HAP-1 (cell line): ENCODE measurements at regions not wholly inside any gene's neighbourhood (a gene's known extent, or its start where the extent isn't known, plus 50 kb on each side); places are given as distances from the start of the nearest gene placed in this dataset.

Experiments
- DNase-seq, 2 experiments: peaks; one replicate each; pipeline ENCODE4 v3.0.0-alpha.2; 2016 to 2020; ENCODE audit warnings: low spot score in 2 of 2
- H3K27me3 ChIP-seq: fragments of 250-450 bp; sonication (Bioruptor Pico); 2 replicates; pipeline ENCODE4 v1.5.1; 2020; ENCODE audit warnings: low read depth, mild to moderate bottlenecking, moderate library complexity
- H3K36me3 ChIP-seq: fragments of 250-450 bp; sonication (Bioruptor Pico); replicated peaks from 2 replicates; pipeline ENCODE4 v1.5.1; 2020; ENCODE audit warnings: mild to moderate bottlenecking
- H3K4me1 ChIP-seq: fragments of 250-450 bp; sonication (Bioruptor Pico); 2 replicates; pipeline ENCODE4 v1.5.1; 2020; ENCODE audit warnings: mild to moderate bottlenecking
- H3K4me3 ChIP-seq: fragments of 250-450 bp; sonication (Bioruptor Pico); 2 replicates; pipeline ENCODE4 v1.5.1; 2020; ENCODE audit warnings: mild to moderate bottlenecking, moderate library complexity
- H3K9me3 ChIP-seq: fragments of 250-450 bp; sonication (Bioruptor Pico); 2 replicates; pipeline ENCODE4 v1.5.1; 2020; ENCODE audit warnings: mild to moderate bottlenecking, moderate library complexity
- in situ Hi-C: fragments of 300-500 bp; cut with MboI; formaldehyde crosslinking; loops from 3 replicates; pipeline ENCODE4 v1.14.3; 2020; ENCODE audit warnings: low sequenced_read_pairs, inconsistent platforms, mixed read lengths

DNA sequence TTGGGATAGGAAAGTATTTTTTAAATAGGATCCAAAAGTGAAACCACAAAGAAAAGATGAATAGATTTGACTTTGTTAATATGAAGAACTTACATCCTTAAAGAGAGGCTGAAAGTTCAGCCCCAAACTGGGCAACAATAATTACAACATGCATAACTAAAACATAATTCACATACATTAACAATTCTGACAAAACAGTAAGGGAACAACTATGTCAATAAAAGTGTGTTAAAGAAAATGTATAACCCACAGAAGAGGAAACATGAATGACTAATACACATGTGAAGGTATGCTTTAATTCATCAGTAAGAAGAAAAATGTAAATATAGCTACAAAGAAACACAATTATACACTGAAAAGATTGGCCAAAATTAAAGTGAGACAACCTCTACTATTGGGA lies 1597.6 kb upstream of the MIR17HG start:
- H3K4me1 ChIP-seq: no peaks in the 10 kb centered on the region
- in situ Hi-C loops: no loop called here
- H3K27me3 ChIP-seq: no peaks in the 10 kb centered on the region
- H3K36me3 ChIP-seq: no peaks in the 10 kb centered on the region
- no peak for DNase-seq
- H3K4me3 ChIP-seq: no peak overlapping the region
- no peaks in the 10 kb centered on the region; the same call in 1 of the 2 replicates for H3K9me3 ChIP-seq

DNA sequence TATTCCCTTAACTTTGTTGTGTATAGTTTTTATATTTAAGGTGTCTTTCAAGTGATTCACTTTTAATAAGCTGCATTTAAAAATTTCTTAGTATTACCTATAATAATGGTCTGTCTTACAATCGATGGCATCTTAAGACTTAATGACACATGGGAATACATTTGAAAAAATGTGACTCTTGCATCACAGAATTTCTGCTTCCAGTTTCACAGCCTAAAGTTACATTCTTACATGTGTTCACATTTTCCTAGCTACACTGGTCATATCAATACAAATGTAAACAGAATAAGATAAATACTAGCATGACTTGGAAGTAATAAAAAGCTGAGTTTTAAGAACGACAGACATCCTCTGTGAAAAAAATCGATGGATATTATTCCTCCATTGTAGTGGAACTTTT lies 1597.1 kb upstream of the MIR17HG start:
- no peaks in the 10 kb centered on the region for H3K27me3 ChIP-seq
- H3K4me1 ChIP-seq: no peaks in the 10 kb centered on the region
- DNase-seq: no peak
- no peaks in the 10 kb centered on the region for H3K36me3 ChIP-seq
- H3K4me3 ChIP-seq: no peak overlapping the region
- no peaks in the 10 kb centered on the region; the same call in 1 of the 2 replicates for H3K9me3 ChIP-seq
- in situ Hi-C loops: no loop called here

DNA sequence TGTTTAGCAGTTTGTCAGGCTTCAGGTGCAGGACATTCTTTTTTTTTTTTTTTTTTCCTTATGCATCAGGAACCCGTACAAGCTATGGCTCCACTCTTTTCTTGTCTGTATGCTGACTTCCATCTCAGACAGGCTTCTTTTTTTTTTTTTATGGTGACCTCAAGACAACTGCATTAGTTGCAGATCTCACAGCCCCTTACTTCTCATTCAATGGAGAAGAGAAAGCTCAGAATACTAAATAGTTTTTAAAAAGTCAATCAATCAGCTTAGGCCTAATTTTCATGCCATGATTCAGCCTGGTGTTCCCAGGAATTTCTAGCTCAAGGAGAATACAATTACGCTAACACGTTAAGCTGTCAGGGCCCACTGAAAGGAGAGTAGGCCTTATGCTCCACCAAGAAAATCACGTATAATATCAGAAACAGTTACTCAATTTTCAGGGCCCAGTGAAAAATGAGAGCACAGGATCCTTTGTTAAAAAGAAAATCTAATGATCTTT lies 1596.0 kb upstream of the MIR17HG start:
- Histone ChIP-seq H3K36me3 (no peaks in the 10 kb centered on the region), H3K9me3 (no peaks in the 10 kb centered on the region; the same call in 1 of the 2 replicates), H3K27me3 (no peaks in the 10 kb centered on the region), H3K4me3 (no peak overlapping the region), H3K4me1 (no peaks in the 10 kb centered on the region)
- in situ Hi-C loops: no loop called here
- DNase-seq: no peak

DNA sequence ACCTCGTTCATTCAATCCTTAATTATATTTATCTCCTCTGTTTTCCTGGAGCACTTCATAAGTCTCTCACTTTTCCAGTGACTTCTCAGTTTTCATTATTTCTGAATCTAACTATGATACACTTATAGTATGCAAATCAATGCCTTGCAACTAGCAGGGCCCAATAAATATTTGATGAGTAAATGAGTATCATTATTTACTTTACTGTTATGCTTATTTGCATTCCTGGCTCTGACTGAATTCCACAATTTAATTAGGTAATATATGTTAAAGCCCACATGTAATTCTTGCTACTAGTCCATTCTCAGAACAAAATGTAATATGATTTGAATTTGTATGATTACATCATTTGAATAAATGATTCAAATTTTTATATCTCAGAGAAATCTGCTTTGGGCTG lies 1595.1 kb upstream of the MIR17HG start:
- Histone ChIP-seq H3K4me3 (no peak overlapping the region), H3K27me3 (no peaks in the 10 kb centered on the region), H3K36me3 (no peaks in the 10 kb centered on the region), H3K4me1 (no peaks in the 10 kb centered on the region), H3K9me3 (no peaks in the 10 kb centered on the region; the same call in 1 of the 2 replicates)
- in situ Hi-C loops: no loop called here
- no peak for DNase-seq

DNA sequence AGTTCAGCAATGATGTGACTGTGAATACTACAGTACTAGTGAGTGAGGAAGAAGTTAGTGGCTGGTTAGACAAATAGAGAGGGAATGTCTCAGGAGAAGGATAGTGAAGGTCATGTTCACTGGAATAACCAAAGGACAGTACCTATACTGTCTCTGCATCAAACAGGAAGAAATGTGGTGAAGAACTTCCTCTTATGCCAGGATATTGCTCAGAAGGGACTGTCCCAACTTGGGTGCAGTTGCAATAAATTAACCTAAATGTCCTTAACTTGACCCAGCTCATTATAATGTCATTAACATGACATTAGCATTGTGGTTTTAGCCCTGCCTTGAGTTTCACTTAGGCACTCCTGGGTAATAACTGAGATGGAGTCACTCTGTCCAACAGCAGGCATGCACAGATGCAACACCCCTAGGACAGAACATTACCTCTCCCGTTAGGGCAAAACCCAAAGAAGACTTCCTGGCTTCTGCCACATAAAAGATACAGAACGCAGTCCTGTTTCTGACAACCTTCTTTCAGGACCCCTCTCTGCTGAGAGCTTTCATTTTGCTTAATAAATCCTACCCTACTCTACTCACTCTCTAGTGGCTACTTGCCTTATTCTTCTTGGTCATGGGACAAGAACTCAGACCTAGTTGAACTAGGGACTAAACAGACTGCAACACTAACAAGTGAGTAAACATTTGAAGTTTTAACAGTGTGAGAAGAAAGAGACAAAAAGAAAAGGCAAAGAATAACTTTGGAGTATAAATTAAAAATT lies 1591.6 kb upstream of the MIR17HG start:
- H3K36me3 ChIP-seq: no peaks in the 10 kb centered on the region
- H3K4me1 ChIP-seq: no peaks in the 10 kb centered on the region
- H3K27me3 ChIP-seq: no peaks in the 10 kb centered on the region
- no peak for DNase-seq
- no peak overlapping the region for H3K4me3 ChIP-seq
- H3K9me3 ChIP-seq: no peaks in the 10 kb centered on the region
- in situ Hi-C loops: no loop called here

DNA sequence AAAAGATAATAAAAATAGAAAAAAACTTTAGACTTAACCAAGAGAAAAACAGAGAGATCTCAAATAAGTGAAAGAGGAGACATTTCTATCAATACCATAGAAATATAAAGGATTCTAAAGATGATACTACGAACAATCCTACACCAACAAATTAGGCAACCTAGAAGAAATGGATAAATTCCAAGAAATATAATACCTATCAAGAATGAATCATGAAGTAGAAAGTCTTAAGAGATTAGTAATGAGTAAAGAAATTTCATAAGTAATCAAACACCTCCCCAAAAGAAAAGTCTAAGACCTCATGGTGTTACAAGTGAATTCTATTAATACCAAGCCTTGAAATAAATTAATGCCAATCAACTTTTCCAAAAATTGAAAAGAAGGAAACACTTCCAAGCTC lies 1584.5 kb upstream of the MIR17HG start:
- Histone ChIP-seq H3K36me3 (no peaks in the 10 kb centered on the region), H3K4me1 (no peaks in the 10 kb centered on the region), H3K27me3 (no peaks in the 10 kb centered on the region), H3K4me3 (no peak overlapping the region), H3K9me3 (no peaks in the 10 kb centered on the region)
- in situ Hi-C loops: no loop called here
- no peak for DNase-seq

DNA sequence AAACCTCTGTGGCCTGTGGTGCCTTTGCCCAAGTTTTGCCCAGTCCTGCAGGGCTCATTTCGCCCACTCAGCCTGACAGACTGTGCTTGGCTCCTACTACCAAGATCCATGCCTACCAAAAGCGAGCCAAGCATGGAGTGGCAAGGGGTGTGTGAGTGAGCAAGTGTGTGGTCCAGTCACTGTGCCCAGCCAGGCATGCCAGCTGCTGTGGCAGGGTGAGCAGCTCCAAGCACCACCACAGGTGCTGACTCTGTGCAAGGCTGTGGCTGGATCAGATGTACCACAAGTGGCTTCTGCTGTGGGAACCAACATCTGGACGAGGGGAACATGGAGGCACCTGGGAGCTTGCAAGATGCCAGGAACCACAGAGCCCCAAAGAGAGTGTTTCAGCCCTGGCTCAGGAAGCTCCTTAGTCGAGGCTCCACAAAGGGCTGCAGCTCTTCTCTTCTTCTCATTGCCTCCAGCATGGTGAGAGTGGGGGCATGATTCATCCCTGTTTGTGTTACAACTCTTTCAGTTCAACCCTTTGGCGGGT lies 1564.2 kb upstream of the MIR17HG start:
- no peak for DNase-seq
- H3K9me3 ChIP-seq: no peaks in the 10 kb centered on the region
- no peak overlapping the region for H3K4me3 ChIP-seq
- no peaks in the 10 kb centered on the region for H3K4me1 ChIP-seq
- no peaks in the 10 kb centered on the region for H3K27me3 ChIP-seq
- in situ Hi-C loops: no loop called here
- no peaks in the 10 kb centered on the region for H3K36me3 ChIP-seq

DNA sequence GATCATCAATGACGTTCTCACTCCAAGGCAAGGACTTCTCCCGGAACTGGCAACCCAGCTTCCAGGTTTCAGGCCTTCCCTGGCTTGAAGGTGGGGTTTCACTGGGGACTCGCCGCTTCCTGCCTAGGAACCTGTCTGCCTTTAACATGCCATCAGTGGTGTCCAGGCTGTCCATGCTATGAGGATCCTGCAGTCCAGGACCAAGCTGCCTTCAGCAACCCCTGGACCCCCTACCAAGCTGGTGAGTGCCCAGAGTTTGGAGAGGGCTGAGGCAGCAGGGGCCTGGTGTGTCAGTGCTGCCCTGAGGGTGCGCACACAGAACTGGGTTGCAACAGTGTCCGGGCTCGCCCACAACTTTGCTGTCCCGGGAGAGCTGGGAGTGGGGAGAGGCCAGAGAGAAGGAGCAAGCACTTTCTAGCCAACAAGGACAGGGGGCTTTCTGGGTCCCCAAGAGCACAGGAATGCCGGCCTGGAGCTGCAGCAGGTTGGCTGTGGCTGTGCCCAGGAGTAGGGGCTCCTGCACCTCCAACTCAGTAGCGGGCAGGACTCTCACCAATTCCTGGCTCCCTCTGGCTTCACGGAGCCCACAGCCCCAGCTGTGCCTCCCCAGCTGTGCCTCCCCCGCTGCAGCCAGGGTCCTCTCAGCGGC lies 1563.2 kb upstream of the MIR17HG start:
- in situ Hi-C loops: no loop called here
- no peak overlapping the region for H3K4me3 ChIP-seq

DNA sequence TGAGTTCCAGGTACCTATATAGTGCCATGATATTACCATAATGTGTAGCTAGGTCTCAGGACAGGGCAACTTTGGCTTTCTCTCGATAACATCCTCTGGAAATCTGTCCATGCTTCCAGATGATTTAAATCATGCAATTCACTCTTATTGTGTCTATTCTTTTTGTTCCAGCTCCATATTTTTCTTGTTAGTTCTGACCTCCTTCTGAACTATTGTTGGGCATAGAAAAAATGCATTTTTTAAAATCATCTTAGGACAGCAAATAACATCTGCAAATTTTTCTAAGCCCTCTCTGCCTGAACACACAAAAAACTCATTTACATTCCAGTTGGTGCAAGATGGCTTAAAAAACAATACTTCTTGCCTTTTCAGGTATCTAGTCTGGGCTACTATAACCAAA lies 1561.0 kb upstream of the MIR17HG start:
- no peak for DNase-seq
- Histone ChIP-seq H3K36me3 (no peaks in the 10 kb centered on the region), H3K9me3 (no peaks in the 10 kb centered on the region), H3K27me3 (no peaks in the 10 kb centered on the region), H3K4me1 (no peaks in the 10 kb centered on the region), H3K4me3 (no peak overlapping the region)
- in situ Hi-C loops: no loop called here

More for the DNA sequence above, 1563.2 kb upstream of the MIR17HG start:
- no peaks in the 10 kb centered on the region for H3K4me1 ChIP-seq
- no peak for DNase-seq
- H3K36me3 ChIP-seq: no peaks in the 10 kb centered on the region
- H3K9me3 ChIP-seq: no peaks in the 10 kb centered on the region
- H3K27me3 ChIP-seq: no peaks in the 10 kb centered on the region

DNA sequence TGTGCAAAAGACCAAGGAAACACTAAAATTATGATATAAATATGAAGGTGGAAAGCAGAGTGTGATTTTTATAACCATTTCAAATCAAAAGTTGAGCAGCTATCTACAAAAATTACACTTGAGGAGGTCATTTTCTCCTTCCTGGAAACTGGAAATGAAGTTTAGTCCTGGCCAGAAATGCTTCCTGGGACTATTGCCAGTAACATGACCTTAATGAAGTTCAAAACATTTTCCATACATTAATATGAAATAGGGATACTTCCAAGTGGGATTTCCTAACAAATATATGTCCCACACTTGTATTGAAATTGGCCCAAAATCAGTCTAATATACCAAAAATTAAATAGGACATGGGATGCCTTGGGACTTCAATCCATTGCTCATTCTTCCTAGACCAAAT lies 1556.8 kb upstream of the MIR17HG start:
- H3K36me3 ChIP-seq: no peaks in the 10 kb centered on the region
- in situ Hi-C loops: no loop called here
- no peak overlapping the region for H3K4me3 ChIP-seq
- H3K4me1 ChIP-seq: no peaks in the 10 kb centered on the region
- no peaks in the 10 kb centered on the region for H3K9me3 ChIP-seq
- no peaks in the 10 kb centered on the region for H3K27me3 ChIP-seq
- DNase-seq: no peak

DNA sequence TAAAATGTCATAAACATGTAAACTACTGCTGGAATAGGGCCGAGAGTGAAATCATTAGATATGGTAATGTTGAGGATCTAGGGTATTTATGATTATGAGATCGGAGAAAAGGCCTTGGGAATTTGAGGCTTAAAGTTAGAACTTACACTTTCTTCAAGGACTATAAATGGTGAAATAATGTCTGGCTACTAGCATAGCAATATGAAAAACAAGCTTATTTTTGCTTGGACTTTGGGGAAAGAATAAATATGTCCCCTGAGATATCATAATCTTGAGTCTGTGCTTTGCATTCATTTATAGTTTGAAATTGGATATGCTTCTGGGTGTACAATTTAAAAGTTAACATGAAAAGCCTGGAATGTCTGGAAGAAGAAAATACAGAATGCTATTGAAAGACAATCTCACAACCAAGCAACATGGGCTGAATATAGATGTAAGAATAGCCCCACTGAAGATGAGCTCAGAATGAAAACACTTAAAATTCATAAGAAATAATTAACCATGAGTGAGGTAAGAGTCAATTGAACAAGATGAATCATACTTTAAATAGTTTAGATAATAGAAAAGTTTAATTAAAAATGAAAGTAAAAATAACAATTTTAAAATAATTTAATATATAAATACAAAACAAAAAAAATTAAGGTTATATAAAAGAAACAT lies 1555.4 kb upstream of the MIR17HG start:
- Histone ChIP-seq H3K4me3 (no peak overlapping the region), H3K27me3 (no peaks in the 10 kb centered on the region), H3K36me3 (no peaks in the 10 kb centered on the region), H3K4me1 (no peaks in the 10 kb centered on the region), H3K9me3 (no peaks in the 10 kb centered on the region)
- in situ Hi-C loops: no loop called here
- DNase-seq: no peak

DNA sequence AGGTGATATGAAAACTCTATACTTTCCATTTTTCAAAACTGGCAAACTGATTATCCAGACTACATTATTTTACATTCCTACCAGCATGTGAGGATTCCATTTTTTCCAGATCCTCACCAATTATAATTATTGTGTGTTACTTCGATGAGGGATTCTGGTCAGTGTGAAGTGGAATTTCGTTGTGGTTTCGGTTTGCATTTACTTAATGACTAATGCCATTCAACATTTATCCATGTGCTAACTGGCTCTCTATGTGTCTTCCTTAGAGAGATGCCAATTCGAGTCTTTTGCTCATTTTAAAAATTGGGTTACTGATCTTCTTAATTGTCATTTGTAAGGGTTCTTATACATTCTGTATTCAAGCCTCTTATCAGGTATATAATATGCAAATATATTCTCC lies 1551.3 kb upstream of the MIR17HG start:
- Histone ChIP-seq H3K4me1 (no peaks in the 10 kb centered on the region), H3K27me3 (no peaks in the 10 kb centered on the region), H3K36me3 (no peaks in the 10 kb centered on the region), H3K4me3 (no peak overlapping the region), H3K9me3 (no peaks in the 10 kb centered on the region)
- no peak for DNase-seq
- in situ Hi-C loops: no loop called here

DNA sequence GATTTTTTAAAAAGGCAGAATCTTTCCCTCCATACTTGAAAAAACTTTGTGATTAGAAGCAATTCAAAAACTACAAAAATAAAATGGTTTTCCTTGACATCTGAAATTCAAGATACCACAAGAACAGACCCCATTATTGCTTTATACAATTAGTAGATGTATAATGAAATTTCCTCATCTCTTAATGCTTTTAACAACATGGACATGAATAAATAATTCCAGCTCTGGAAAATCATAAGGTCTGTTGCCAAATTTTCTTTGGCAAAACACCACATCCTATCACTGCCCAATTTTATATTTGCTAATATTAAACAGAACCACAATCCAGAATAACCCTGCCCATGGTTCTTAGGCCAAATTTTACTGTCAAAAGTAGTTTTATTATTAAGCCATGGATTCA lies 1543.6 kb upstream of the MIR17HG start:
- no peaks in the 10 kb centered on the region for H3K36me3 ChIP-seq
- in situ Hi-C loops: no loop called here
- no peaks in the 10 kb centered on the region for H3K27me3 ChIP-seq
- no peaks in the 10 kb centered on the region for H3K9me3 ChIP-seq
- no peaks in the 10 kb centered on the region for H3K4me1 ChIP-seq
- no peak for DNase-seq
- H3K4me3 ChIP-seq: no peak overlapping the region

DNA sequence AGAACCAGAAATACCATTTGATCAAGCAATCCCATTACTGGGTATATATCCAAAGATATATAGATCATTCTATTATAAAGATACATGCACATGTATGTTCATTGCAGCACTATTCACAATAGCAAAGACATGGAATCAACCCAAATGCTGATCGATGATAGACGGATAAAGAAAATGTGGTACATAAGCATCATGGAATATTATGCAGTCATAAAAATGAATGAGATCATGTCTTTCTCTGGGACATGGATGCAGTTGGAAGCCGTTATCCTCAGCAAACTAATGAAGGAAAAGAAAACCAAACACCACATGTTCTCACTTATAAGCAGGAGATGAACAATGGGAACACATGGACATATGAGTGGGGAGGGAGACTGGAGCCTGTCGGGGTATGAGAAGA lies 1540.9 kb upstream of the MIR17HG start:
- Histone ChIP-seq H3K36me3 (no peaks in the 10 kb centered on the region), H3K4me3 (no peak overlapping the region), H3K4me1 (no peaks in the 10 kb centered on the region), H3K9me3 (no peaks in the 10 kb centered on the region), H3K27me3 (no peaks in the 10 kb centered on the region)
- DNase-seq: no peak
- in situ Hi-C loops: no loop called here
